Astrocyte (in vitro differentiated cells and primary cell): ENCODE measurements at regions not wholly inside any gene's neighbourhood (a gene's known extent, or its start where the extent isn't known, plus 50 kb on each side); places are given as distances from the start of the nearest gene placed in this dataset.

Source experiments
- DNase-seq: peaks from one replicate; pipeline ENCODE4 v3.0.0-alpha.2; 2010; ENCODE audit warnings: low read depth
- FAIRE-seq: peaks from 2 replicates; lab custom pipeline; 2011; peaks lifted over from hg19 to GRCh38; lab: Jason Lieb, UNC
- H2AFZ ChIP-seq: 2 replicates; pipeline ENCODE4 v1.6.0; 2012; ENCODE audit warnings: low read depth, low read length, inconsistent platforms
- H3K27ac ChIP-seq: 2 replicates; pipeline ENCODE4 v1.5.1; 2011; ENCODE audit warnings: low read depth, low read length, inconsistent platforms
- H3K27me3 ChIP-seq: 2 replicates; pipeline ENCODE4 v1.6.0; 2011; ENCODE audit warnings: low read length, inconsistent platforms; ENCODE audit not compliant: insufficient read depth
- H3K36me3 ChIP-seq: 2 replicates; pipeline ENCODE4 v1.5.1; 2011; ENCODE audit warnings: low read length, inconsistent platforms; ENCODE audit not compliant: insufficient read depth
- H3K4me1 ChIP-seq: 2 replicates; pipeline ENCODE4 v1.5.1; 2011; ENCODE audit warnings: low read length, inconsistent platforms; ENCODE audit not compliant: insufficient read depth
- H3K4me2 ChIP-seq: 2 replicates; pipeline ENCODE4 v1.6.0; 2012; ENCODE audit warnings: low read length, inconsistent platforms
- H3K4me3 ChIP-seq: 2 replicates; pipeline ENCODE4 v1.5.1; 2011; ENCODE audit warnings: low read depth, mild to moderate bottlenecking, low read length, inconsistent platforms; ENCODE audit not compliant: insufficient read depth
- H3K79me2 ChIP-seq: 2 replicates; pipeline ENCODE4 v1.6.0; 2012; ENCODE audit warnings: mild to moderate bottlenecking, low read length, inconsistent platforms; ENCODE audit not compliant: insufficient read depth
- H3K9ac ChIP-seq: 2 replicates; pipeline ENCODE4 v1.6.0; 2012; ENCODE audit warnings: mild to moderate bottlenecking, low read length, inconsistent platforms
- H3K9me3 ChIP-seq: 2 replicates; pipeline ENCODE4 v1.5.1; 2012; ENCODE audit warnings: low read depth, mild to moderate bottlenecking, low read length, inconsistent platforms; ENCODE audit not compliant: insufficient read depth
- H4K20me1 ChIP-seq: 2 replicates; pipeline ENCODE4 v1.6.0; 2012; ENCODE audit warnings: low read length, inconsistent platforms; ENCODE audit not compliant: insufficient read depth
- H3K27ac Mint-ChIP-seq: one replicate; pipeline ENCODE4 v1.8.0; 2021; ENCODE audit warnings: mild to moderate bottlenecking, mixed read lengths; ENCODE audit not compliant: unreplicated experiment
- H3K27me3 Mint-ChIP-seq: one replicate; pipeline ENCODE4 v1.8.0; 2021; ENCODE audit warnings: low read depth, mixed read lengths; ENCODE audit not compliant: unreplicated experiment
- H3K36me3 Mint-ChIP-seq: one replicate; pipeline ENCODE4 v1.8.0; 2021; ENCODE audit warnings: low read depth, mixed read lengths; ENCODE audit not compliant: unreplicated experiment
- H3K4me1 Mint-ChIP-seq: one replicate; pipeline ENCODE4 v1.8.0; 2021; ENCODE audit warnings: low read depth, mixed read lengths; ENCODE audit not compliant: unreplicated experiment
- H3K4me3 Mint-ChIP-seq: one replicate; pipeline ENCODE4 v1.8.0; 2021; ENCODE audit warnings: mild to moderate bottlenecking, moderate library complexity, mixed read lengths; ENCODE audit not compliant: unreplicated experiment
- H3K9me3 Mint-ChIP-seq: one replicate; pipeline ENCODE4 v1.8.0; 2021; ENCODE audit warnings: mild to moderate bottlenecking, mixed read lengths; ENCODE audit not compliant: unreplicated experiment
- EZH2 ChIP-seq: IDR thresholded peaks from 2 replicates; pipeline ENCODE4 v1.6.1; 2012; ENCODE audit warnings: mild to moderate bottlenecking, low read length, inconsistent platforms; ENCODE audit not compliant: insufficient read depth
- TF ChIP-seq, protein P1 (sequence below): IDR thresholded peaks from 2 replicates; pipeline ENCODE4 v1.5.1; 2011; ENCODE audit warnings: low read depth, mild to moderate bottlenecking, inconsistent platforms, low read length, moderate library complexity; ENCODE audit not compliant: insufficient read depth

DNA sequence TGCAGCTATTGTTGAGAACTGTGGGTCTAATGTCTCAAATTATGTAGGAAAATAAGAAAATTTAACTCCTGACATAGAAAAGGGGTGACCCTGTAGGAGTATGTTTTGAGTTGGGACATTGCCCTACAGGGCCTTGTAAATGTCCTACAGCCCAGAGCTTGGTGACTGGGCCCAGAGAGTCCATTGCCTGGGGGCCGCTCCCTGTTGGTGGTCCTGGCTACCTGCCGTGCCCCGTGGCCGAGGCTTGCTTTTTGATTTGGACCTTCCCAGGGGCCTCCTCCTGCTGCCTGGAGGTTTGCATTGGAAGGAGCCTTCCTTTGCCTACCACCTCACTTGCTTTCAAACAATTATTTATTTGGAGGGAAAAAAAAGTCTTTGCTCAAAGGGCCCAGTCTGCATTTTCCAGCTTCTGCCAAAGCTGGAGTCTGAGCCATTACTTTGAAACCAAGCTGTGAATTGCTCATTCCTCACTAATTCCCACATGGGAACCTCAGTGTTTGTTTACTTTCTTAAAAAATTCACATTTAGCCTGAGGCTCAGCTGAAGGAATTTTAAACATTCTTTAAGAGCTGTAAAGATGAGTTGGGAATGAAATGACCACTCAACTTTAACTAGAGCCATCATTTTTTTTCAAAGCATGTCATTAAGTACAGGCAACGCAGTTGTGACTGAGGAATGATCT lies 355.0 kb downstream of the GLRX3 start:
- Mint-ChIP-seq H3K27me3 (no peaks in the 10 kb centered on the region), H3K4me3 (no peak overlapping the region), H3K27ac (no peak overlapping the region), H3K9me3 (peaks cover 19% of the 10 kb centered on the region), H3K36me3 (no peaks in the 10 kb centered on the region), H3K4me1 (no peaks in the 10 kb centered on the region)
- peaks cover 19% of the 10 kb centered on the region for H3K9me3 ChIP-seq
- no peaks in the 10 kb centered on the region for H4K20me1 ChIP-seq
- no peak overlapping the region for H3K4me2 ChIP-seq
- H3K4me1 ChIP-seq = no peaks in the 10 kb centered on the region
- DNase-seq (no peak), FAIRE-seq (no peak)
- H3K36me3 ChIP-seq = no peaks in the 10 kb centered on the region
- no peak overlapping the region for H2AFZ ChIP-seq
- H3K27me3 ChIP-seq = no peaks in the 10 kb centered on the region
- no peak for TF ChIP-seq EZH2
- TF ChIP-seq, protein P1, sequence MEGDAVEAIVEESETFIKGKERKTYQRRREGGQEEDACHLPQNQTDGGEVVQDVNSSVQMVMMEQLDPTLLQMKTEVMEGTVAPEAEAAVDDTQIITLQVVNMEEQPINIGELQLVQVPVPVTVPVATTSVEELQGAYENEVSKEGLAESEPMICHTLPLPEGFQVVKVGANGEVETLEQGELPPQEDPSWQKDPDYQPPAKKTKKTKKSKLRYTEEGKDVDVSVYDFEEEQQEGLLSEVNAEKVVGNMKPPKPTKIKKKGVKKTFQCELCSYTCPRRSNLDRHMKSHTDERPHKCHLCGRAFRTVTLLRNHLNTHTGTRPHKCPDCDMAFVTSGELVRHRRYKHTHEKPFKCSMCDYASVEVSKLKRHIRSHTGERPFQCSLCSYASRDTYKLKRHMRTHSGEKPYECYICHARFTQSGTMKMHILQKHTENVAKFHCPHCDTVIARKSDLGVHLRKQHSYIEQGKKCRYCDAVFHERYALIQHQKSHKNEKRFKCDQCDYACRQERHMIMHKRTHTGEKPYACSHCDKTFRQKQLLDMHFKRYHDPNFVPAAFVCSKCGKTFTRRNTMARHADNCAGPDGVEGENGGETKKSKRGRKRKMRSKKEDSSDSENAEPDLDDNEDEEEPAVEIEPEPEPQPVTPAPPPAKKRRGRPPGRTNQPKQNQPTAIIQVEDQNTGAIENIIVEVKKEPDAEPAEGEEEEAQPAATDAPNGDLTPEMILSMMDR = no peak
- no peak overlapping the region for H3K27ac ChIP-seq
- H3K9ac ChIP-seq = no peak overlapping the region
- no peaks in the 10 kb centered on the region for H3K79me2 ChIP-seq
- H3K4me3 ChIP-seq = no peak overlapping the region

- Histone ChIP-seq H3K4me2 (no peak overlapping the region), H3K79me2 (no peaks in the 10 kb centered on the region)
- no peak for FAIRE-seq
Observed at GRCh38 chr10:130491693-130492050, 355.5 kb downstream of the GLRX3 start.

More at GRCh38 chr10:130491693-130492050, 355.5 kb downstream of the GLRX3 start:
- Mint-ChIP-seq H3K4me1 (no peaks in the 10 kb centered on the region), H3K27ac (no peak overlapping the region), H3K27me3 (no peaks in the 10 kb centered on the region), H3K9me3 (peaks cover 22% of the 10 kb centered on the region), H3K36me3 (no peaks in the 10 kb centered on the region), H3K4me3 (no peak overlapping the region)
- no peaks in the 10 kb centered on the region for H3K36me3 ChIP-seq
- TF ChIP-seq EZH2 = no peak
- TF ChIP-seq, protein P1 = no peak
- H3K9ac ChIP-seq = no peak overlapping the region
- H3K27me3 ChIP-seq = no peaks in the 10 kb centered on the region
- H2AFZ ChIP-seq = no peak overlapping the region
- no peaks in the 10 kb centered on the region for H3K4me1 ChIP-seq
- peaks cover 24% of the 10 kb centered on the region for H3K9me3 ChIP-seq
- no peak overlapping the region for H3K27ac ChIP-seq
- no peak overlapping the region for H3K4me3 ChIP-seq
- DNase-seq = no peak
- H4K20me1 ChIP-seq = no peaks in the 10 kb centered on the region
